SK-N-SH treated with all-trans-retinoic acid at 6 μM for 48 hours (cell line): ENCODE measurements at regions not wholly inside any gene's neighbourhood (a gene's known extent, or its start where the extent isn't known, plus 50 kb on each side); places are given as distances from the start of the nearest gene placed in this dataset.

ENCODE experiments used
- ARNTL ChIP-seq: fragments of 450-650 bp; formaldehyde crosslinking; IDR thresholded peaks from 2 replicates; pipeline ENCODE4 v1.5.0; 2020; ENCODE audit warnings: low read depth, mild to moderate bottlenecking, moderate library complexity, borderline replicate concordance
- ISL1 ChIP-seq: fragments of 250-450 bp; sonication (Bioruptor Pico); IDR thresholded peaks from 2 replicates; pipeline ENCODE4 v2.1.2; 2022; ENCODE audit warnings: mild to moderate bottlenecking, moderate library complexity
- POU6F1 ChIP-seq: fragments of 250-450 bp; sonication (Bioruptor Pico); IDR thresholded peaks from 2 replicates; pipeline ENCODE4 v1.8.0; 2021; ENCODE audit warnings: low read depth, mild to moderate bottlenecking, moderate library complexity, borderline replicate concordance
- RARB ChIP-seq: fragments of 250-450 bp; sonication (Bioruptor Pico); IDR thresholded peaks from 2 replicates; pipeline ENCODE4 v1.8.0; 2021; ENCODE audit warnings: mild to moderate bottlenecking, moderate library complexity
- SNAI2 ChIP-seq: fragments of 250-450 bp; sonication (Bioruptor Pico); IDR thresholded peaks from 2 replicates; pipeline ENCODE4 v1.5.0; 2020; ENCODE audit warnings: mild to moderate bottlenecking, moderate library complexity
- TCF4 ChIP-seq: fragments of 250-450 bp; sonication (Bioruptor Pico); IDR thresholded peaks from 2 replicates; pipeline ENCODE4 v1.8.0; 2021; ENCODE audit warnings: mild to moderate bottlenecking, moderate library complexity, borderline replicate concordance
- TSHZ2 ChIP-seq: fragments of 250-450 bp; sonication (Bioruptor Pico); IDR thresholded peaks from 2 replicates; pipeline ENCODE4 v1.5.0; 2020; ENCODE audit warnings: mild to moderate bottlenecking, moderate library complexity
- ZFP3 ChIP-seq: fragments of 250-450 bp; sonication (Bioruptor Pico); IDR thresholded peaks from 2 replicates; pipeline ENCODE4 v1.5.0; 2020; ENCODE audit warnings: mild to moderate bottlenecking, moderate library complexity
- ZFP30 ChIP-seq: fragments of 450-650 bp; formaldehyde crosslinking; IDR thresholded peaks from 2 replicates; pipeline ENCODE4 v1.5.0; 2022; ENCODE audit warnings: mild to moderate bottlenecking, moderate library complexity
- TF ChIP-seq, protein P1 (sequence below): fragments of 250-450 bp; sonication (Bioruptor Pico); IDR thresholded peaks from 2 replicates; pipeline ENCODE4 v1.8.0; 2020; ENCODE audit warnings: mild to moderate bottlenecking, moderate library complexity, borderline replicate concordance
- TF ChIP-seq, protein P2 (sequence below): fragments of 250-450 bp; sonication (Bioruptor Pico); IDR thresholded peaks from 2 replicates; pipeline ENCODE4 v1.5.1; 2020; ENCODE audit warnings: low read depth, mild to moderate bottlenecking, moderate library complexity

GRCh38 chr7:81280531-81280930 is 361.7 kb upstream of the SEMA3C start:
- no peak for TF ChIP-seq RARB (CRISPR knock-in tag)
- TF ChIP-seq ARNTL = no peak
- TF ChIP-seq TCF4 (CRISPR knock-in tag) = no peak
- no peak for TF ChIP-seq ISL1
- TF ChIP-seq TSHZ2 (CRISPR knock-in tag) = no peak
- TF ChIP-seq, protein P1, sequence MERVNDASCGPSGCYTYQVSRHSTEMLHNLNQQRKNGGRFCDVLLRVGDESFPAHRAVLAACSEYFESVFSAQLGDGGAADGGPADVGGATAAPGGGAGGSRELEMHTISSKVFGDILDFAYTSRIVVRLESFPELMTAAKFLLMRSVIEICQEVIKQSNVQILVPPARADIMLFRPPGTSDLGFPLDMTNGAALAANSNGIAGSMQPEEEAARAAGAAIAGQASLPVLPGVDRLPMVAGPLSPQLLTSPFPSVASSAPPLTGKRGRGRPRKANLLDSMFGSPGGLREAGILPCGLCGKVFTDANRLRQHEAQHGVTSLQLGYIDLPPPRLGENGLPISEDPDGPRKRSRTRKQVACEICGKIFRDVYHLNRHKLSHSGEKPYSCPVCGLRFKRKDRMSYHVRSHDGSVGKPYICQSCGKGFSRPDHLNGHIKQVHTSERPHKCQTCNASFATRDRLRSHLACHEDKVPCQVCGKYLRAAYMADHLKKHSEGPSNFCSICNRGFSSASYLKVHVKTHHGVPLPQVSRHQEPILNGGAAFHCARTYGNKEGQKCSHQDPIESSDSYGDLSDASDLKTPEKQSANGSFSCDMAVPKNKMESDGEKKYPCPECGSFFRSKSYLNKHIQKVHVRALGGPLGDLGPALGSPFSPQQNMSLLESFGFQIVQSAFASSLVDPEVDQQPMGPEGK (CRISPR knock-in tag) = no peak
- no peak for TF ChIP-seq SNAI2
- no peak for TF ChIP-seq POU6F1 (CRISPR knock-in tag)
- TF ChIP-seq ZFP3 (CRISPR knock-in tag) = no peak
- TF ChIP-seq, protein P2, sequence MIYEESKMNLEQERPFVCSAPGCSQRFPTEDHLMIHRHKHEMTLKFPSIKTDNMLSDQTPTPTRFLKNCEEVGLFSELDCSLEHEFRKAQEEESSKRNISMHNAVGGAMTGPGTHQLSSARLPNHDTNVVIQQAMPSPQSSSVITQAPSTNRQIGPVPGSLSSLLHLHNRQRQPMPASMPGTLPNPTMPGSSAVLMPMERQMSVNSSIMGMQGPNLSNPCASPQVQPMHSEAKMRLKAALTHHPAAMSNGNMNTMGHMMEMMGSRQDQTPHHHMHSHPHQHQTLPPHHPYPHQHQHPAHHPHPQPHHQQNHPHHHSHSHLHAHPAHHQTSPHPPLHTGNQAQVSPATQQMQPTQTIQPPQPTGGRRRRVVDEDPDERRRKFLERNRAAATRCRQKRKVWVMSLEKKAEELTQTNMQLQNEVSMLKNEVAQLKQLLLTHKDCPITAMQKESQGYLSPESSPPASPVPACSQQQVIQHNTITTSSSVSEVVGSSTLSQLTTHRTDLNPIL (CRISPR knock-in tag) = no peak
- no peak for TF ChIP-seq ZFP30
